Naive thymus-derived CD4-positive, alpha-beta T cell (primary cell): ENCODE measurements at regions not wholly inside any gene's neighbourhood (a gene's known extent, or its start where the extent isn't known, plus 50 kb on each side); places are given as distances from the start of the nearest gene placed in this dataset.

Experiments
- ATAC-seq: fragments of 150-1000 bp; cut with Tn5 transposase; 2 replicates; pipeline ENCODE4 v1.10.0; 2021; ENCODE audit warnings: mild to moderate bottlenecking, moderate library complexity
- CTCF ChIA-PET: fragments of 350-600 bp; sonication (Branson Sonifier 250); formaldehyde crosslinking; loops from one replicate; lab custom pipeline; 2021; ENCODE audit warnings: antibody characterized with exemption; lab: Charles Lee
- POLR2A ChIA-PET: fragments of 350-600 bp; sonication (Branson Sonifier 250); formaldehyde crosslinking; loops from one replicate; lab custom pipeline; 2021; ENCODE audit warnings: antibody characterized with exemption, inconsistent platforms; lab: Charles Lee
- DNase-seq, 9 donors: peaks; one replicate each; pipeline versions ENCODE4 v3.0.0 to v3.0.0-alpha.2; 2020 to 2022; ENCODE audit warnings: mixed read lengths in 1 of 9
- H3K27ac ChIP-seq: one replicate; pipeline ENCODE4 v1.7.0; 2013; ENCODE audit warnings: mild to moderate bottlenecking, low read depth, low read length, moderate library complexity
- H3K27me3 ChIP-seq, 2 donors: one replicate each; pipeline ENCODE4 v1.7.0; 2013; ENCODE audit warnings: low read length in 2 of 2, mild to moderate bottlenecking in 2 of 2, moderate library complexity in 2 of 2; ENCODE audit not compliant: control insufficient read depth in 2 of 2, insufficient read depth in 2 of 2
- H3K36me3 ChIP-seq, 3 experiments: 1 replicate in 2 of 3; 2 replicates in 1 of 3; pipeline ENCODE4 v1.7.0; 2013; ENCODE audit warnings: low read length in 3 of 3, mild to moderate bottlenecking in 3 of 3, moderate library complexity in 1 of 3; ENCODE audit not compliant: insufficient read depth in 3 of 3, control insufficient read depth in 2 of 3
- H3K4me1 ChIP-seq, 2 donors: one replicate each; pipeline ENCODE4 v1.7.0; 2013; ENCODE audit warnings: low read length in 2 of 2, mild to moderate bottlenecking in 2 of 2, moderate library complexity in 1 of 2; ENCODE audit not compliant: control insufficient read depth in 2 of 2, insufficient read depth in 2 of 2
- H3K4me3 ChIP-seq: 2 replicates; pipeline ENCODE4 v1.7.0; 2013; ENCODE audit warnings: mild to moderate bottlenecking, low read length
- H3K9me3 ChIP-seq, 3 experiments: 1 replicate in 2 of 3; 2 replicates in 1 of 3; pipeline ENCODE4 v1.7.0; 2013; ENCODE audit warnings: low read length in 3 of 3; ENCODE audit not compliant: control insufficient read depth in 2 of 3
- H3K27ac Mint-ChIP-seq, 9 donors: one replicate each; pipeline ENCODE4 v1.8.0; 2020 to 2022; ENCODE audit warnings: mixed read lengths in 9 of 9, mild to moderate bottlenecking in 8 of 9, moderate library complexity in 5 of 9, inconsistent platforms in 2 of 9
- H3K27me3 Mint-ChIP-seq, 5 donors: one replicate each; pipeline ENCODE4 v1.8.0; 2021 to 2022; ENCODE audit warnings: mixed read lengths in 5 of 5, mild to moderate bottlenecking in 1 of 5
- H3K36me3 Mint-ChIP-seq, 5 donors: one replicate each; pipeline ENCODE4 v1.8.0; 2020 to 2022; ENCODE audit warnings: mixed read lengths in 5 of 5, mild to moderate bottlenecking in 3 of 5, inconsistent platforms in 1 of 5
- H3K4me1 Mint-ChIP-seq, 7 donors: one replicate each; pipeline ENCODE4 v1.8.0; 2020 to 2022; ENCODE audit warnings: mixed read lengths in 7 of 7, mild to moderate bottlenecking in 3 of 7, inconsistent platforms in 1 of 7
- H3K4me3 Mint-ChIP-seq, 10 donors: one replicate each; pipeline ENCODE4 v1.8.0; 2020 to 2022; ENCODE audit warnings: mild to moderate bottlenecking in 10 of 10, mixed read lengths in 10 of 10, moderate library complexity in 6 of 10, inconsistent platforms in 2 of 10
- H3K9me3 Mint-ChIP-seq, 11 donors: one replicate each; pipeline ENCODE4 v1.8.0; 2020 to 2022; ENCODE audit warnings: mixed read lengths in 11 of 11, mild to moderate bottlenecking in 4 of 11, inconsistent platforms in 1 of 11, moderate library complexity in 1 of 11
- intact Hi-C, 2 donors: fragments of 100-400 bp; cut with micrococcal nuclease; formaldehyde crosslinking; loops; one replicate each; pipeline ENCODE4 v1.15.1; 2023

- POLR2A ChIA-PET = no interaction called here
- ATAC-seq (no peak), DNase-seq (no peak)
- peaks cover 0 to 5% (median 2%) of the 10 kb centered on the region in 11 donors for H3K9me3 Mint-ChIP-seq
- CTCF ChIA-PET = no interaction called here
- Histone ChIP-seq H3K4me3 (no peak overlapping the region), H3K9me3 (no peaks in the 10 kb centered on the region), H3K27ac (no peak overlapping the region), H3K4me1 (no peaks in the 10 kb centered on the region), H3K36me3 (no peaks in the 10 kb centered on the region), H3K27me3 (no peaks in the 10 kb centered on the region)
- H3K27me3 Mint-ChIP-seq = no peaks in the 10 kb centered on the region
- no peaks in the 10 kb centered on the region for H3K4me1 Mint-ChIP-seq
- no peak overlapping the region for H3K27ac Mint-ChIP-seq
- no peak overlapping the region for H3K4me3 Mint-ChIP-seq
- no peaks in the 10 kb centered on the region for H3K36me3 Mint-ChIP-seq
- intact Hi-C loops = no loop called here
Observed at GRCh38 chr13:89828506-89828905, 1519.0 kb upstream of the MIR17HG start.

- DNase-seq (no peak), ATAC-seq (no peak)
- Histone ChIP-seq H3K4me3 (no peak overlapping the region), H3K27ac (no peak overlapping the region), H3K36me3 (no peaks in the 10 kb centered on the region), H3K27me3 (no peaks in the 10 kb centered on the region), H3K4me1 (no peaks in the 10 kb centered on the region), H3K9me3 (no peaks in the 10 kb centered on the region)
- no peak overlapping the region for H3K4me3 Mint-ChIP-seq
- no peaks in the 10 kb centered on the region for H3K4me1 Mint-ChIP-seq
- ChIA-PET CTCF (no interaction called here), POLR2A (no interaction called here)
- H3K36me3 Mint-ChIP-seq = no peaks in the 10 kb centered on the region
- intact Hi-C loops = no loop called here
- no peaks in the 10 kb centered on the region for H3K27me3 Mint-ChIP-seq
- H3K27ac Mint-ChIP-seq = no peak overlapping the region
- peaks cover 0 to 15% (median 3%) of the 10 kb centered on the region in 11 donors for H3K9me3 Mint-ChIP-seq
Observed at GRCh38 chr13:89831157-89831556, 1516.3 kb upstream of the MIR17HG start.

- Histone ChIP-seq H3K36me3 (no peaks in the 10 kb centered on the region), H3K4me3 (no peak overlapping the region), H3K9me3 (no peaks in the 10 kb centered on the region), H3K27me3 (no peaks in the 10 kb centered on the region), H3K4me1 (no peaks in the 10 kb centered on the region), H3K27ac (no peak overlapping the region)
- CTCF ChIA-PET = no interaction called here
- Mint-ChIP-seq H3K9me3 (peaks cover 0 to 29% (median 5%) of the 10 kb centered on the region in 11 donors), H3K4me1 (no peaks in the 10 kb centered on the region), H3K27ac (no peak overlapping the region), H3K36me3 (no peaks in the 10 kb centered on the region), H3K4me3 (no peak overlapping the region), H3K27me3 (no peaks in the 10 kb centered on the region)
- intact Hi-C loops = no loop called here
- no peak for ATAC-seq
- POLR2A ChIA-PET = no interaction called here
- DNase-seq = no peak
Observed at GRCh38 chr13:89832827-89833226, 1514.7 kb upstream of the MIR17HG start.

GRCh38 chr13:89843621-89844020 lies 1503.9 kb upstream of the MIR17HG start:
- no peaks in the 10 kb centered on the region for H3K4me1 Mint-ChIP-seq
- CTCF ChIA-PET = no interaction called here
- Histone ChIP-seq H3K4me3 (no peak overlapping the region), H3K36me3 (no peaks in the 10 kb centered on the region), H3K9me3 (no peaks in the 10 kb centered on the region), H3K4me1 (no peaks in the 10 kb centered on the region), H3K27ac (no peak overlapping the region), H3K27me3 (no peaks in the 10 kb centered on the region)
- no peaks in the 10 kb centered on the region for H3K36me3 Mint-ChIP-seq
- intact Hi-C loops = no loop called here
- DNase-seq (no peak), ATAC-seq (no peak)
- H3K27ac Mint-ChIP-seq = no peak overlapping the region
- H3K9me3 Mint-ChIP-seq = peaks cover 0 to 13% (median 4%) of the 10 kb centered on the region in 11 donors
- POLR2A ChIA-PET = no interaction called here
- no peak overlapping the region for H3K4me3 Mint-ChIP-seq
- no peaks in the 10 kb centered on the region for H3K27me3 Mint-ChIP-seq

- Mint-ChIP-seq H3K27ac (no peak overlapping the region), H3K4me3 (no peak overlapping the region), H3K4me1 (no peaks in the 10 kb centered on the region), H3K36me3 (no peaks in the 10 kb centered on the region), H3K27me3 (no peaks in the 10 kb centered on the region), H3K9me3 (peaks cover 0 to 17% (median 5%) of the 10 kb centered on the region in 11 donors)
- CTCF ChIA-PET = no interaction called here
- ATAC-seq (no peak), DNase-seq (no peak)
- Histone ChIP-seq H3K27me3 (no peaks in the 10 kb centered on the region), H3K4me3 (no peak overlapping the region), H3K9me3 (no peaks in the 10 kb centered on the region), H3K4me1 (no peaks in the 10 kb centered on the region), H3K36me3 (no peaks in the 10 kb centered on the region), H3K27ac (no peak overlapping the region)
- intact Hi-C loops = no loop called here
- POLR2A ChIA-PET = interaction anchor here (0.7 kb wide), 1 partner anchor 33 kb away, joined by 3 read pairs; no protein-coding TSS in a partner anchor
Observed at GRCh38 chr13:89845874-89846273, 1501.6 kb upstream of the MIR17HG start.

- H3K4me1 ChIP-seq = no peaks in the 10 kb centered on the region
- no peak for DNase-seq
- Mint-ChIP-seq H3K4me1 (no peaks in the 10 kb centered on the region), H3K27me3 (no peaks in the 10 kb centered on the region), H3K27ac (no peak overlapping the region), H3K4me3 (no peak overlapping the region), H3K9me3 (peaks cover 0 to 17% (median 5%) of the 10 kb centered on the region in 11 donors), H3K36me3 (no peaks in the 10 kb centered on the region)
- ATAC-seq = no peak
- no peaks in the 10 kb centered on the region for H3K9me3 ChIP-seq
- H3K36me3 ChIP-seq = no peaks in the 10 kb centered on the region
- no peak overlapping the region for H3K4me3 ChIP-seq
- H3K27ac ChIP-seq = no peak overlapping the region
- ChIA-PET POLR2A (no interaction called here), CTCF (no interaction called here)
- H3K27me3 ChIP-seq = no peaks in the 10 kb centered on the region
- intact Hi-C loops = no loop called here
Observed at GRCh38 chr13:89846926-89847585, 1500.4 kb upstream of the MIR17HG start.

GRCh38 chr13:89852570-89852969 lies 1494.9 kb upstream of the MIR17HG start:
- intact Hi-C loops = no loop called here
- ATAC-seq (no peak), DNase-seq (no peak)
- H3K4me1 ChIP-seq = no peaks in the 10 kb centered on the region
- H3K9me3 ChIP-seq = no peaks in the 10 kb centered on the region
- no peaks in the 10 kb centered on the region for H3K4me1 Mint-ChIP-seq
- no peaks in the 10 kb centered on the region for H3K36me3 Mint-ChIP-seq
- POLR2A ChIA-PET = no interaction called here
- H3K9me3 Mint-ChIP-seq = peaks cover 0 to 13% (median 4%) of the 10 kb centered on the region in 11 donors
- H3K4me3 ChIP-seq = no peak overlapping the region
- H3K27me3 ChIP-seq = no peaks in the 10 kb centered on the region
- H3K4me3 Mint-ChIP-seq = no peak overlapping the region
- H3K27ac ChIP-seq = no peak overlapping the region
- no peak overlapping the region for H3K27ac Mint-ChIP-seq
- H3K36me3 ChIP-seq = no peaks in the 10 kb centered on the region
- no peaks in the 10 kb centered on the region for H3K27me3 Mint-ChIP-seq
- CTCF ChIA-PET = no interaction called here
